ENCODE measurements at regions not wholly inside any gene's neighbourhood (a gene's known extent, or its start where the extent isn't known, plus 50 kb on each side); places are given as distances from the start of the nearest gene placed in this dataset.

- TF ChIP-seq CTCF (conservative IDR thresholded peaks at IDR 0.05; ENCODE audit: low read length) = no peak
- TF ChIP-seq EZH2phosphoT487 (IDR thresholded peaks at IDR 0.05; ENCODE audit: borderline replicate concordance) = no peak
Observed at GRCh38 chr15:69988541-69989225, 109.0 kb downstream of the TLE3 start.

All from Loucy (cell line).